ENCODE measurements at regions not wholly inside any gene's neighbourhood (a gene's known extent, or its start where the extent isn't known, plus 50 kb on each side); places are given as distances from the start of the nearest gene placed in this dataset.

GRCh38 chr5:124906339-124907097, 160.1 kb upstream of the ZNF608 start:
- TF ChIP-seq FOSB (CRISPR knock-in tag; IDR thresholded peaks at IDR 0.05): no peak
- TF ChIP-seq CEBPB (IDR thresholded peaks at IDR 0.05): no peak
- no peak for TF ChIP-seq EP300 (IDR thresholded peaks at IDR 0.05)
- TF ChIP-seq, protein P1, sequence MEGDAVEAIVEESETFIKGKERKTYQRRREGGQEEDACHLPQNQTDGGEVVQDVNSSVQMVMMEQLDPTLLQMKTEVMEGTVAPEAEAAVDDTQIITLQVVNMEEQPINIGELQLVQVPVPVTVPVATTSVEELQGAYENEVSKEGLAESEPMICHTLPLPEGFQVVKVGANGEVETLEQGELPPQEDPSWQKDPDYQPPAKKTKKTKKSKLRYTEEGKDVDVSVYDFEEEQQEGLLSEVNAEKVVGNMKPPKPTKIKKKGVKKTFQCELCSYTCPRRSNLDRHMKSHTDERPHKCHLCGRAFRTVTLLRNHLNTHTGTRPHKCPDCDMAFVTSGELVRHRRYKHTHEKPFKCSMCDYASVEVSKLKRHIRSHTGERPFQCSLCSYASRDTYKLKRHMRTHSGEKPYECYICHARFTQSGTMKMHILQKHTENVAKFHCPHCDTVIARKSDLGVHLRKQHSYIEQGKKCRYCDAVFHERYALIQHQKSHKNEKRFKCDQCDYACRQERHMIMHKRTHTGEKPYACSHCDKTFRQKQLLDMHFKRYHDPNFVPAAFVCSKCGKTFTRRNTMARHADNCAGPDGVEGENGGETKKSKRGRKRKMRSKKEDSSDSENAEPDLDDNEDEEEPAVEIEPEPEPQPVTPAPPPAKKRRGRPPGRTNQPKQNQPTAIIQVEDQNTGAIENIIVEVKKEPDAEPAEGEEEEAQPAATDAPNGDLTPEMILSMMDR (IDR thresholded peaks at IDR 0.05): no peak
- TF ChIP-seq, protein P2, sequence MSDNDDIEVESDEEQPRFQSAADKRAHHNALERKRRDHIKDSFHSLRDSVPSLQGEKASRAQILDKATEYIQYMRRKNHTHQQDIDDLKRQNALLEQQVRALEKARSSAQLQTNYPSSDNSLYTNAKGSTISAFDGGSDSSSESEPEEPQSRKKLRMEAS (IDR thresholded peaks at IDR 0.05): no peak
- no peak for TF ChIP-seq CHD2 (IDR thresholded peaks at IDR 0.05; ENCODE audit: low read length, partially characterized antibody)
- no peak for TF ChIP-seq RARB (CRISPR knock-in tag; IDR thresholded peaks at IDR 0.05)
- no peak for TF ChIP-seq SREBF2 (IDR thresholded peaks at IDR 0.05)
- TF ChIP-seq HOXA7 (CRISPR knock-in tag; IDR thresholded peaks at IDR 0.05): no peak
- TF ChIP-seq JUN (IDR thresholded peaks at IDR 0.05): no peak
- TF ChIP-seq USF2 (IDR thresholded peaks at IDR 0.05): no peak
- TF ChIP-seq RCOR1 (IDR thresholded peaks at IDR 0.05; ENCODE audit: low read depth, low read length): no peak
